UCSD-AML1 (cell line): ENCODE measurements at regions not wholly inside any gene's neighbourhood (a gene's known extent, or its start where the extent isn't known, plus 50 kb on each side); places are given as distances from the start of the nearest gene placed in this dataset.

Experiments
- DNase-seq: peaks from one replicate; lab custom pipeline; 2025; ENCODE audit not compliant: unreplicated experiment; lab: John Stamatoyannopoulos, UW

- no peak for DNase-seq
These were observed 218.7 kb upstream of the FGGY start for GRCh38 chr1:59078070-59078800.

GRCh38 chr1:59078866-59079265, 218.0 kb upstream of the FGGY start:
- DNase-seq, result no peak

DNA sequence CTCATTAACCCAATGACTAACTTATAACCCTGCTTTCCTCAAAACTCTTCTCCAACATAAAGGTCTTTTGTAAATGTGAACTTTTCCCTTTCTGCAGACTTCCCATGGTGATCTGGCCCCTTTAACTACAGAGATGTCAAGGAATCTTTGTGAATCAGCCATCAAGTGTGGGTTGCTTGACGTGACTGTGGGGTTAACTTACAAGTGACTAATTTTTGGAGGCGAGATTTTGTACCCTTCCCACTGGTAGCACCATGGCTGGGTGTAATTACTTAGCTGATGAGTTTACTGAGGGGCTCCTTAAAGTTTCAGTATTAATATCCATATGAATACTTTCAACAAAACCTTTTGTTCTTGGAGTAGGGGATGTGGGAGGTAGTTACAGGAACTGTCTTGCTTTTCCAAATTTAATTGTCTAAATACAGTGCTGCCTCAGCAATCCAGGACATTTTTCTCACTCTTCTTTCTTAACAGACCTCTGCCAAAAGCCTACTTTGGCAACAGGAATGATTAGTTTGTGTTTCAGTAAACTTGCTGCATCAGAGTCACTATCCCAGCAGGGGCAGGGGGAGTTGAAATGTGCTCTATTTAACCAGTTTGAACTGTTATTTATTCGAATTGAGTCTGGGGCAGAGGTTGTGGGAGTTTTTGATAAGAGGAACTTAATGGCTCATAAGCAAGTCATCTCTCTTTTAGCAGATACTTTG, 217.3 kb upstream of the FGGY start:
- DNase-seq, result no peak

GRCh38 chr1:59081181-59081580, 215.7 kb upstream of the FGGY start:
- no peak for DNase-seq

DNA sequence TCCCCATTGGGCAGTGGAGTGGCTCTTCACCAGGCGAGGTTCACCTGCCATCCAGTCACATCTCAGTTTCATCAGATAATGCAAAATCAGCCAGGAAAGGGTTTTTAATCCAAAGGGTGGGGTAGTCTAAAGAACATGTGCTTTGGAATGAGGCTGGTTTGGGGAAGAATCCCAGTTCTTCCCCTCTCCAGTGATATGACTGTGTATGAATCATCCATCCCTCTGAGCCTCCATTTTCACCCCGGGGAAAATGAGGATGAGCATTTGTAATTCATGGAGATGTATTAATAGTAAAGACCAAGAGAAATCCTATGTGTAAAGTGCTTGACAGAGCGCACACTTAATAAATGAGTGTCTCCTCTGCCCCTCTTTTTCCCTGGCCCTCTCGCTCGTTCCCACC, 215.1 kb upstream of the FGGY start:
- DNase-seq, result no peak

DNA sequence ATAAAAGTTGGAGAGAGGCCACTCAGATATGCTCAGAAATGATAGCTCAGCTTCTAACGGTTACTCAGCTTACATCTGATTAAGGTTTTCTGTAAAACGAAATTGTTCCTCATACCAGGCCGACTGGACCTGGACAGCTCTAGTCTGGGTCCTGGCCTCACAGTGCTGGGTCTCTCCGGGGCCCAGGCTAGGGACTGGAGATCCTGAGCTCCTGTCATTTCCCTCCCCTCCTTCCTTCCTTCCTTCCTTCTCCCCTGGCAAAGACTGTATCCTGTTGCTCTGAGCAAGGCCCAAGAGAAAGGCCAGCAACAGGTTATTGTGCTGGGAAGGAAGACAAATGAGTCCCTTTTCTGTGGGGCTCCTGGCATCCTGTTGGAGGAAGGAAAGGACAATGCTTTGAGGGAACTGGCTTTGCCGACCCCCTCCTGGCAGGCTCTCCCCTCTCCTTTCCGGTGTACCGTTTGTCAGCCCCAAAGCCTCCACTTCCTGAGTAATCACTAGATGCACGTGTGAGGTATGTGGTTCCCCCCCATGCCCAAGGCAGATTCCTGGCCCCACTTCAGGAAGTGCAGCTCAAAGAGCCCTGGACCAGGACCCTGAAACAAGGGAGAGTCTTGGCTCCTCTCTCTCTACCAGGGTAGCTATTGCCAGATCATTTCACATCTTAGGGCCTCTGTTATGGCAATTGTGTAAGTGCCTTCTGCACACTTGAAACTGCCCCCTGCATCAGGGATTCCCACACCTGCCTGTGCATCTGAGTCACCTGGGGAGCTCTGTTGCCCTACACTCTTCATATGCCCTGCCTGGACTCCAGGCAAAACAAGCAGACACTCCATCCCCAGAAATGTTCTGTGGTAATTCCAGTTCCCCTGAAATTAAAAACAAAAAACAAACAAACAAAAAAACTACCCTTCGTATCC, 212.7 kb upstream of the FGGY start:
- DNase-seq, result peak; percentile 70

DNA sequence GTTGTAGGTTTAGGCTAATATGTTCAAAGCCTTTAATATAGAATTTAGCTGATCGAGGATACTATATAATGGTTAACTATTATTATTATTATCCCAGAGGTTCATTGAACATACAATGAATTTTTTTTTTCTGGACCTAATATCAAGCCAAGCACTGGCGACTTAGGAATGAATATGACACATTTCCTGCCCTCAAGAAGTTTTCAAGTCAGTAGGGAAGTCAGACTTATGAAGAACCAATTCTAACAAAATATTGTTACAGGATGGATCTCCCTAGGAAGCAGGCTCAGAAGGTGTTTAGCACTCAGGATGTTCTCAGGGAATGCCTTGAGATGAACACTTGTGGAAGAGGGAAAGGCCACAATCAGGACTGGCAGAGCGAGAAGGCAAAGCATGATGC, 211.8 kb upstream of the FGGY start:
- no peak for DNase-seq

GRCh38 chr1:59089036-59089798, 207.7 kb upstream of the FGGY start:
- DNase-seq, result no peak

DNA sequence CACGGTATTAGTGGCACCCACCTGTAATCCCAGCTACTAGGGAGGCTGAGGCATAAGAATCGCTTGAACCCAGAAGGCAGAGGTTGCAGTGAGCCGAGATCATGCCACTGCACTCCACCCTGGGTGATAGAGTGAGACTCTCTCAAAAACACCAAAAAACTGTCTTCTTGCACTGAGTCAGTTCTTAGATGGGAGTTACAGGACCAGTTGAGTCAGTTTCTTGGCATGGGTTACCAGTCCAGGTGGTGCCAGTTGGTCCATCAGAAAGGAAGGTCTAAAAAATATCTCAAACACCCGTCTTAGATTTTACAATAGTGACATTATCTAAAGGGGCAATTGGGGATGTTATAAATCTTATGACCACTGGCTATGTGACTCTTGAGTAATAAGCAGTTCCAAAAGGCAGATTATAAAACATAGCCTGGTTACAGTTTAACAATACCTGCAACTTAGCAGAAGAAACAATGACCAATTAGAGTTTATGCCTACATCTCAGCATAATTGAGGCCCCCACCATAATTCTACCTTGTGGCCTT, 206.9 kb upstream of the FGGY start:
- no peak for DNase-seq

DNA sequence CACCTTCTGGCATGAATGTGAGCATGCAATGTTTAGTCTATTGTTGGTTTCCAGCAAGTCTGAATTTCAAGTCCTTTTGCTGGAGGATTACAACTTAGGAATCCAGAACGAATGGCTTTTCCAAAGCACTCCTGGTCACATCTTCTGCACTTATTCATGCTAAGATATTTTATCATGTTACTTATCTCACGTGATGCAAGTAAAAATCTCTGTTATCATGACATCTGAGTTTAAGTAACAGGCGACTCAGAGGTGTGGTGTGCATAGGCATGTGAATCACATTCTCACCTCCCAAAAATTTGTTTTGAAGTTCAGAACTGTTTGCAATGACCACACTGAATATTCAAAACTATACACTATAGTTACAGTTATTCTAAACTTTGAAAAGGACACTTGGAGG, 204.8 kb upstream of the FGGY start:
- DNase-seq, result no peak

- DNase-seq, result no peak
These were observed 202.9 kb upstream of the FGGY start for GRCh38 chr1:59094001-59094400.

DNA sequence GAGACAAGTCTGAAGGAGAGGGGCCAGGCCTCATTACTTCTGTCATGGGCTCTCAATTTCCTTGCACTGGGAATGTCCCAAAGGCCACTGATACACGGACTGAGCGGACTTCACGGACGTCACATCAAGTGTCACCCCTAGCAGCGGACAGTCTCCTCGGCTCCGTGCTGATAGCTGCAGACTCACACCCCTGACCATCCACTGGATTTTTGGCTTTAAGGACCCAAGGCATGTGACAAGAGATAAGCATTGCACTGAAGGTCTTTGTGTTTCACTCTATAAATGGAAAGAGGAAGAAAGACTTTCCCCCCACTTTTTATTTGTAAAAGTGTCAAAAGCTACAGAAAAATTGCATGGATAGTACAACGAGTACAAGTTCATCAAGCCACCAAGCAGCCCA, 200.4 kb upstream of the FGGY start:
- peak; percentile 34 for DNase-seq

DNA sequence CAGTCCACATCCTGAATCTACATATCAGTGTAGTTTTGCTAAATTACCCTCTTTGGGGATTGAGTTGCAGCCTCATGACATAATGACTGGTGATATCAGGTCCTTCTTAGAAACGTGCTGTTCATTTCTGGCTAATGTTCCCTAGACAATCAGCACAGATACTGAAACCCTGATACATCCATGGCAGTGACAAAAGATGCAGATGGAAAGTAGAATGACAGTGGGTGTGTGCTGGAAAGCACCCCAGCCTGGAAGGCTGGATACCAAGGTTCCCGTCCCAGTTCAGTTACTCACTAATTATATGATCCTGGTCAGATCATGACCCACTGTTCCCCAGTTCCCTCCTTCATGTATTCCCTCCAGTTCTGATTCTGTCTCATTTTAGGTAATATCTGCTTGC, 198.2 kb upstream of the FGGY start:
- no peak for DNase-seq

DNA sequence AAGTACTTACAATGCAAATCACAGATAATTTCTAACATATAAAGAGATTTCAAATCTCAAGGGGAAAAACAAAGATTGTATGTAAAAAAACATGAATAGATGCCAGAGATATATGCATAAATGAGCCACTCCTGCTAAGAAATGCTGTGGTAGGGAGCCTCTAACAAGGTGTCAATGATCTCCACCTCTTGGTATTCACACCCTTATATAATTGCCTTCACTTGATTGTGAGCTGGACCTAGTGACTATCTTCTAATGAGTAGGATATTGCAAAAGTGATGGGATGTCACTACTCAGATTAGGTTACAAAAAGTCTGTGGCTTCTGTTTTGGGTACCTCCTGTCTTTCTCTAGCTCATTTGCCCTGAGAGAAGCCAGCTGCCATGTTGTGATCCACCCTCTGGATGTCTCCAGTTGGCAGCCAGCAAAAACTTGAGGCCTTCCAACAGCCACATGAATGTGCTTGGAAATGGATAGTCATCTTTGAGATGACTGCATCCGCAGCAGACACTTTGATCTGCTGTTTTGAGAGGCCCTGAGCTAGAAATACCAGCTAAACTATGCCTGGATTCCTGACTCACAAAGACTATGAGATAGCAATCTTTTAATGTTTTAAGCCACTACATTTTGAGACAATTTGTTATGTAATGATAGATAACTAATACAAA, 196.1 kb upstream of the FGGY start:
- no peak for DNase-seq

- no peak for DNase-seq
These were observed 195.4 kb upstream of the FGGY start for GRCh38 chr1:59101518-59101917.

- no peak for DNase-seq
These were observed 193.4 kb upstream of the FGGY start for GRCh38 chr1:59103457-59103856.

- no peak for DNase-seq
These were observed 192.6 kb upstream of the FGGY start for GRCh38 chr1:59104191-59104760.

- no peak for DNase-seq
These were observed 191.1 kb upstream of the FGGY start for GRCh38 chr1:59105548-59106507.

DNA sequence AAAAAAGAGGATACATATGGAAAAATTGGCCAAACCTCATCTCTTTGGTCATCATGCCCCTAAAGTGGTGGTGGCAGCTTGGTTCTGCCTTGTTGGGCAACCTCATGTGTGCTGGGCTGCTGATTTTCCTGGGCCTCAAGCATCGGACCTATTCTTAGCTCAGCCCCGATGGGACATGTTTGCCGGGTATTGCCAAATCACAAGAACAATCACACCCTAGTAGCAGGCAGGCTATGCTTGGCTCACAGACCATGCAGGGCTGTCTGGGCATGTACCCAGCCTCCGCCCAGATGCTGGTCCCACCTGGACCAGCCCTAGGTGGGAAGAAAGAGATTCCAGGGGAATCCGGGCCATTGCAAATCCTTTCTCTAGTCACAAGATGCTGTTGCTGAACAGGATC, 189.4 kb upstream of the FGGY start:
- DNase-seq, result no peak
